GM13976 (cell line): ENCODE measurements at regions not wholly inside any gene's neighbourhood (a gene's known extent, or its start where the extent isn't known, plus 50 kb on each side); places are given as distances from the start of the nearest gene placed in this dataset.

Experiments
- DNase-seq: peaks from one replicate; pipeline ENCODE4 v3.0.0; 2012; ENCODE audit warnings: low spot score
- in situ Hi-C: fragments of 300-500 bp; cut with MboI; formaldehyde crosslinking; loops from one replicate; pipeline ENCODE4 v1.12.0; 2022; ENCODE audit warnings: low sequenced_read_pairs, mixed read lengths, inconsistent platforms; ENCODE audit not compliant: unreplicated experiment
- TF ChIP-seq, protein P1 (sequence below): IDR thresholded peaks from 2 replicates; pipeline ENCODE4 v1.5.1; 2012; ENCODE audit warnings: borderline replicate concordance, mild to moderate bottlenecking; ENCODE audit not compliant: insufficient read depth; ENCODE audit errors: extremely low read depth, missing control alignments, control extremely low read depth

- DNase-seq, result no peak
- TF ChIP-seq, protein P1, sequence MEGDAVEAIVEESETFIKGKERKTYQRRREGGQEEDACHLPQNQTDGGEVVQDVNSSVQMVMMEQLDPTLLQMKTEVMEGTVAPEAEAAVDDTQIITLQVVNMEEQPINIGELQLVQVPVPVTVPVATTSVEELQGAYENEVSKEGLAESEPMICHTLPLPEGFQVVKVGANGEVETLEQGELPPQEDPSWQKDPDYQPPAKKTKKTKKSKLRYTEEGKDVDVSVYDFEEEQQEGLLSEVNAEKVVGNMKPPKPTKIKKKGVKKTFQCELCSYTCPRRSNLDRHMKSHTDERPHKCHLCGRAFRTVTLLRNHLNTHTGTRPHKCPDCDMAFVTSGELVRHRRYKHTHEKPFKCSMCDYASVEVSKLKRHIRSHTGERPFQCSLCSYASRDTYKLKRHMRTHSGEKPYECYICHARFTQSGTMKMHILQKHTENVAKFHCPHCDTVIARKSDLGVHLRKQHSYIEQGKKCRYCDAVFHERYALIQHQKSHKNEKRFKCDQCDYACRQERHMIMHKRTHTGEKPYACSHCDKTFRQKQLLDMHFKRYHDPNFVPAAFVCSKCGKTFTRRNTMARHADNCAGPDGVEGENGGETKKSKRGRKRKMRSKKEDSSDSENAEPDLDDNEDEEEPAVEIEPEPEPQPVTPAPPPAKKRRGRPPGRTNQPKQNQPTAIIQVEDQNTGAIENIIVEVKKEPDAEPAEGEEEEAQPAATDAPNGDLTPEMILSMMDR, result no peak
Observed at GRCh38 chr5:114010362-114010761, 351.5 kb upstream of the KCNN2 start.

GRCh38 chr5:114018186-114018585, 343.7 kb upstream of the KCNN2 start:
- DNase-seq, result no peak
- in situ Hi-C loops, result no loop called here
- TF ChIP-seq, protein P1, result no peak

More at GRCh38 chr5:114010362-114010761, 351.5 kb upstream of the KCNN2 start:
- in situ Hi-C loops, result no loop called here

DNA sequence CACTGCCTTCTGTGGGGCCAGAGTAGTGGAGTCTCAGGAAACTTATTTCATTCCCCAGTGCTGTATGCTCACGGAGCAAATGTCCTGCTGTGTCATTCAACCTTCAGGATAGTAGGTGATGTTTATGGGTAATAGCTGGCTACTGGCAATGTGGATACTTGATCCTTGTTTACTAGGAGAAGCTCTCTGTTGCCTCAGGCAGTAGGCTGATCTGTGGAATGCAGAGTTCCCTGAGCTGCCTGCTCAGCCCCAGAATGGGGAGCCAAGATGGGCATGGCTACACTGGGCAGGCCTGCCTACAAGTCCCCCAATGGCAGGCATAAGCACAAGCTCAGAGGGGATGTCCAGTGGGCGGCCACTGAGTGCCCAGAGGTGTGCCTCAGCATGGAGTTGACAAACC, 323.1 kb upstream of the KCNN2 start:
- TF ChIP-seq, protein P1, result no peak
- no peak for DNase-seq
- in situ Hi-C loops, result no loop called here

DNA sequence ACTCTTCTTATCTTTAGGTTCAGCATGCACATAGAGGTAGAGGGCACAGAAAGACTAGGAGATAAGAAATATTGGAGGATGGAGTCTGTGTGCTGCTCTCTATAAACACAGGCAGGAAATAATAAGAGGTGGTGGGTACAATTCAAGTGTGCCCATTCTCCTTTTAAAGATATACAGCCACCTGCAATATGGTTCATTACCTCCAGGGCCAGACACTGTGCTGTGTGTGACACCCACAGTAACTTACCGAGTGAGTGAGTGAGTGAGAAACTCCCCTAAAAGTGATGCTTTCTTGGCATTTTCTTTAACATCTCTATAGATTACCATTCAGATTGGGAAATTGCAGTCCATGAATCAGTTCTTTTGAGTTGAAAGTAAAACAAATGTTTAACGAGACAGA, 311.8 kb upstream of the KCNN2 start:
- in situ Hi-C loops, result no loop called here
- no peak for DNase-seq
- TF ChIP-seq, protein P1, result no peak

- TF ChIP-seq, protein P1, result no peak
- no peak for DNase-seq
- in situ Hi-C loops, result no loop called here
Observed at GRCh38 chr5:114053372-114053771, 308.5 kb upstream of the KCNN2 start.

GRCh38 chr5:114054594-114054993, 307.3 kb upstream of the KCNN2 start:
- no peak for DNase-seq
- TF ChIP-seq, protein P1, result no peak
- in situ Hi-C loops, result no loop called here
